ENCODE measurements at regions not wholly inside any gene's neighbourhood (a gene's known extent, or its start where the extent isn't known, plus 50 kb on each side); places are given as distances from the start of the nearest gene placed in this dataset.

- no peak for TF ChIP-seq POLR2AphosphoS5 (IDR thresholded peaks at IDR 0.05)
- TF ChIP-seq POLR2A (IDR thresholded peaks at IDR 0.05), result no peak
These were observed 133.0 kb downstream of the DUSP10 start for GRCh38 chr1:221608835-221609320.

Measured in upper lobe of left lung (tissue), 4 donors.